BLaER1 treated with 17β-estradiol and CSF1 and Interleukin-3, amounts not matched to agents 10 nM and 100 nM (cell line): ENCODE measurements at regions not wholly inside any gene's neighbourhood (a gene's known extent, or its start where the extent isn't known, plus 50 kb on each side); places are given as distances from the start of the nearest gene placed in this dataset.
A peak's percentile ranks its signal among the peaks of the same experiment; 100 is the strongest.

Source experiments
- H3K27ac ChIP-seq, 11 experiments: shearing (Covaris generic); formaldehyde crosslinking; 2 replicates each; pipeline ENCODE4 v1.8.1; 2022
- H3K27me3 ChIP-seq, 11 experiments: shearing (Covaris generic); formaldehyde crosslinking; 2 replicates each; pipeline ENCODE4 v1.8.1; 2022
- H3K36me3 ChIP-seq, 11 experiments: shearing (Covaris generic); formaldehyde crosslinking; 2 replicates each; pipeline ENCODE4 v1.8.1; 2022
- H3K4me1 ChIP-seq, 10 experiments: shearing (Covaris generic); formaldehyde crosslinking; 2 replicates each; pipeline ENCODE4 v1.8.1; 2022
- H3K4me2 ChIP-seq, 11 experiments: shearing (Covaris generic); formaldehyde crosslinking; 2 replicates each; pipeline ENCODE4 v1.8.1; 2022
- H3K4me3 ChIP-seq, 10 experiments: shearing (Covaris generic); formaldehyde crosslinking; 2 replicates each; pipeline ENCODE4 v1.8.1; 2022
- H3K9ac ChIP-seq, 11 experiments: shearing (Covaris generic); formaldehyde crosslinking; 2 replicates each; pipeline ENCODE4 v1.8.1; 2022
- H3K9me3 ChIP-seq, 11 experiments: shearing (Covaris generic); formaldehyde crosslinking; replicated peaks in 1 of 11; 2 replicates each; pipeline ENCODE4 v1.8.1; 2022
- H4K20me1 ChIP-seq, 11 experiments: shearing (Covaris generic); formaldehyde crosslinking; 2 replicates each; pipeline ENCODE4 v1.8.1; 2022
- Cebpa-rat ChIP-seq, 11 experiments: shearing (Covaris generic); IDR thresholded peaks; 2 replicates each; pipeline ENCODE4 v1.8.1; 2022

GRCh38 chr12:119245904-119246494 is 67.3 kb downstream of the HSPB8 start:
- no peaks in the 10 kb centered on the region for H3K27me3 ChIP-seq
- H3K9me3 ChIP-seq, result peaks cover 0 to 5% (median 0%) of the 10 kb centered on the region in 11 experiments; a peak in 1 of 22 replicates
- H4K20me1 ChIP-seq, result no peaks in the 10 kb centered on the region
- no peak overlapping the region for H3K27ac ChIP-seq
- no peak overlapping the region for H3K4me3 ChIP-seq
- no peaks in the 10 kb centered on the region for H3K36me3 ChIP-seq
- no peak overlapping the region for H3K4me2 ChIP-seq
- no peak overlapping the region for H3K9ac ChIP-seq
- TF ChIP-seq Cebpa-rat (IDR thresholded peaks at IDR 0.05), result 0 out of 22 replicates have a peak, but pooled peaks of 1 of the 11 experiments have one; percentile 14
- H3K4me1 ChIP-seq, result no peaks in the 10 kb centered on the region

- no peaks in the 10 kb centered on the region for H3K27me3 ChIP-seq
- H3K27ac ChIP-seq, result no peak overlapping the region
- TF ChIP-seq Cebpa-rat (IDR thresholded peaks at IDR 0.05), result no peak
- H3K4me3 ChIP-seq, result no peak overlapping the region
- H3K4me2 ChIP-seq, result no peak overlapping the region
- no peaks in the 10 kb centered on the region for H3K36me3 ChIP-seq
- H3K9me3 ChIP-seq, result peaks cover 0 to 5% (median 0%) of the 10 kb centered on the region in 11 experiments; a peak in 1 of 22 replicates
- no peaks in the 10 kb centered on the region for H4K20me1 ChIP-seq
- H3K9ac ChIP-seq, result no peak overlapping the region
- no peaks in the 10 kb centered on the region for H3K4me1 ChIP-seq
These were observed 68.4 kb downstream of the HSPB8 start for GRCh38 chr12:119247007-119247719.

GRCh38 chr12:119247720-119248043 is 69.0 kb downstream of the HSPB8 start:
- no peak overlapping the region for H3K9ac ChIP-seq
- no peaks in the 10 kb centered on the region for H3K4me1 ChIP-seq
- TF ChIP-seq Cebpa-rat (IDR thresholded peaks at IDR 0.05), result no peak
- no peaks in the 10 kb centered on the region for H3K27me3 ChIP-seq
- H3K4me3 ChIP-seq, result no peak overlapping the region
- H3K27ac ChIP-seq, result no peak overlapping the region
- no peaks in the 10 kb centered on the region for H3K36me3 ChIP-seq
- H4K20me1 ChIP-seq, result no peaks in the 10 kb centered on the region
- H3K4me2 ChIP-seq, result no peak overlapping the region
- H3K9me3 ChIP-seq, result peaks cover 0 to 5% (median 0%) of the 10 kb centered on the region in 11 experiments; a peak in 1 of 22 replicates

- Histone ChIP-seq H3K4me1 (peaks cover 0 to 5% (median under 1%) of the 10 kb centered on the region in 10 experiments; a peak in 11 of 20 replicates), H3K4me2 (no peak overlapping the region), H3K36me3 (no peaks in the 10 kb centered on the region), H4K20me1 (no peaks in the 10 kb centered on the region), H3K27me3 (no peaks in the 10 kb centered on the region), H3K9ac (no peak overlapping the region), H3K27ac (no peak overlapping the region), H3K9me3 (peaks cover 0 to 5% (median 0%) of the 10 kb centered on the region in 11 experiments; a peak in 1 of 22 replicates), H3K4me3 (no peak overlapping the region)
- no peak for TF ChIP-seq Cebpa-rat (IDR thresholded peaks at IDR 0.05)
These were observed 70.8 kb downstream of the HSPB8 start for GRCh38 chr12:119249383-119250155.

- no peaks in the 10 kb centered on the region for H3K36me3 ChIP-seq
- peaks cover 9 to 24% (median 17%) of the 10 kb centered on the region in 11 experiments; a peak in 19 of 22 replicates for H3K9me3 ChIP-seq
- H3K27ac ChIP-seq, result peak overlapping the region in 2 of 11 experiments; percentile 8 to 48; a peak in 3 of 22 replicates
- no peaks in the 10 kb centered on the region for H4K20me1 ChIP-seq
- TF ChIP-seq Cebpa-rat (IDR thresholded peaks at IDR 0.05), result no peak
- H3K9ac ChIP-seq, result peak overlapping the region in 1 of 11 experiments; percentile 1; a peak in 1 of 22 replicates
- peak overlapping the region; percentile 35 to 84 (median 56); a peak in 21 of 22 replicates for H3K4me2 ChIP-seq
- peaks cover 26 to 62% (median 54%) of the 10 kb centered on the region in 10 experiments for H3K4me1 ChIP-seq
- H3K27me3 ChIP-seq, result no peaks in the 10 kb centered on the region
- H3K4me3 ChIP-seq, result no peak overlapping the region
These were observed 76.6 kb downstream of the HSPB8 start for GRCh38 chr12:119255314-119255713.

GRCh38 chr12:119258149-119258548 is 76.4 kb upstream of the CCDC60 start:
- Histone ChIP-seq H3K27me3 (no peaks in the 10 kb centered on the region), H3K4me2 (peak overlapping the region; percentile 68 to 86 (median 79)), H3K9me3 (peaks cover 19 to 49% (median 33%) of the 10 kb centered on the region in 11 experiments; a peak in 21 of 22 replicates), H3K4me1 (peaks cover 31 to 72% (median 59%) of the 10 kb centered on the region in 10 experiments), H3K4me3 (no peak overlapping the region), H3K9ac (peak overlapping the region in 6 of 11 experiments; percentile 20 to 60 (median 49); a peak in 10 of 22 replicates), H3K27ac (peak overlapping the region in 9 of 11 experiments; percentile 16 to 81 (median 73); a peak in 19 of 22 replicates), H4K20me1 (no peaks in the 10 kb centered on the region), H3K36me3 (no peaks in the 10 kb centered on the region)
- TF ChIP-seq Cebpa-rat (IDR thresholded peaks at IDR 0.05), result peak in 6 of 11 experiments; percentile 23 to 83 (median 58); a peak in 8 of 22 replicates

GRCh38 chr12:119258556-119258955 is 76.0 kb upstream of the CCDC60 start:
- H3K9me3 ChIP-seq, result peaks cover 19 to 49% (median 33%) of the 10 kb centered on the region in 11 experiments; a peak in 21 of 22 replicates
- no peak; a peak in 1 of 22 replicates for TF ChIP-seq Cebpa-rat (IDR thresholded peaks at IDR 0.05)
- H3K4me1 ChIP-seq, result peaks cover 31 to 72% (median 59%) of the 10 kb centered on the region in 10 experiments

GRCh38 chr12:119259484-119259883 is 75.0 kb upstream of the CCDC60 start:
- no peak for TF ChIP-seq Cebpa-rat (IDR thresholded peaks at IDR 0.05)
- H4K20me1 ChIP-seq, result no peaks in the 10 kb centered on the region
- peaks cover 31 to 69% (median 58%) of the 10 kb centered on the region in 10 experiments for H3K4me1 ChIP-seq
- no peaks in the 10 kb centered on the region for H3K36me3 ChIP-seq
- 0 out of 20 replicates have a peak overlapping the region, but pooled peaks of 1 of the 10 experiments have one; percentile 23 for H3K4me3 ChIP-seq
- peaks cover 19 to 49% (median 33%) of the 10 kb centered on the region in 11 experiments; a peak in 21 of 22 replicates for H3K9me3 ChIP-seq
- H3K4me2 ChIP-seq, result peak overlapping the region; percentile 68 to 86 (median 79)
- H3K27me3 ChIP-seq, result no peaks in the 10 kb centered on the region
- H3K9ac ChIP-seq, result peak overlapping the region in 5 of 11 experiments; percentile 4 to 60 (median 20); a peak in 6 of 22 replicates
- H3K27ac ChIP-seq, result peak overlapping the region; percentile 15 to 81 (median 71); a peak in 19 of 22 replicates

More at GRCh38 chr12:119258556-119258955, 76.0 kb upstream of the CCDC60 start:
- H3K4me2 ChIP-seq, result peak overlapping the region; percentile 68 to 86 (median 79)
- H3K27ac ChIP-seq, result peak overlapping the region; percentile 15 to 81 (median 71); a peak in 19 of 22 replicates
- no peaks in the 10 kb centered on the region for H3K27me3 ChIP-seq
- H3K9ac ChIP-seq, result peak overlapping the region in 6 of 11 experiments; percentile 20 to 60 (median 49); a peak in 10 of 22 replicates
- H3K4me3 ChIP-seq, result no peak overlapping the region
- no peaks in the 10 kb centered on the region for H3K36me3 ChIP-seq
- no peaks in the 10 kb centered on the region for H4K20me1 ChIP-seq
